Caco-2 (cell line): ENCODE measurements at regions not wholly inside any gene's neighbourhood (a gene's known extent, or its start where the extent isn't known, plus 50 kb on each side); places are given as distances from the start of the nearest gene placed in this dataset.

Experiments used
- BruUV-seq: library from RNA; stranded (reverse); fragments of 400-500 nt; replicated peaks from 2 replicates; lab custom pipeline; 2021; lab: Mats Ljungman, UMichigan
- CTCF ChIA-PET: fragments of 300-600 bp; sonication (Branson Sonifier 250); formaldehyde crosslinking; loops from one replicate; lab custom pipeline; 2022; ENCODE audit warnings: antibody characterized with exemption; lab: Charles Lee
- POLR2A ChIA-PET: fragments of 300-600 bp; sonication (Branson Sonifier 250); formaldehyde crosslinking; loops from one replicate; lab custom pipeline; 2022; ENCODE audit warnings: antibody characterized with exemption; lab: Charles Lee
- DNase-seq, 2 experiments: peaks; one replicate each; pipeline versions ENCODE4 v3.0.0 to v3.0.0-alpha.2; 2020 to 2022
- H3K27me3 ChIP-seq: replicated peaks from 2 replicates; pipeline ENCODE4 v1.6.0; 2011; ENCODE audit warnings: low read length; ENCODE audit not compliant: control insufficient read depth, insufficient read depth
- H3K36me3 ChIP-seq: 2 replicates; pipeline ENCODE4 v1.5.1; 2011; ENCODE audit warnings: low read length; ENCODE audit not compliant: control insufficient read depth, insufficient read depth
- H3K4me1 ChIP-seq: fragments of 250-450 bp; sonication (Bioruptor Pico); 2 replicates; pipeline ENCODE4 v1.5.1; 2020; ENCODE audit warnings: mild to moderate bottlenecking
- H3K4me3 ChIP-seq: 2 replicates; pipeline ENCODE4 v1.5.1; 2011; ENCODE audit warnings: low read depth, mild to moderate bottlenecking, control low read depth, low read length
- H3K9me3 ChIP-seq: fragments of 250-450 bp; sonication (Bioruptor Pico); 2 replicates; pipeline ENCODE4 v1.5.1; 2020; ENCODE audit warnings: mild to moderate bottlenecking, moderate library complexity
- H3K27ac Mint-ChIP-seq: one replicate; pipeline ENCODE4 v1.8.0; 2022; ENCODE audit warnings: mixed read lengths; ENCODE audit not compliant: unreplicated experiment
- H3K27me3 Mint-ChIP-seq: one replicate; pipeline ENCODE4 v1.8.0; 2022; ENCODE audit warnings: mixed read lengths; ENCODE audit not compliant: insufficient read depth, unreplicated experiment
- H3K36me3 Mint-ChIP-seq: one replicate; pipeline ENCODE4 v1.8.0; 2022; ENCODE audit warnings: mild to moderate bottlenecking, mixed read lengths; ENCODE audit not compliant: insufficient read depth, unreplicated experiment
- H3K4me1 Mint-ChIP-seq: one replicate; pipeline ENCODE4 v1.8.0; 2022; ENCODE audit warnings: low read depth, mixed read lengths; ENCODE audit not compliant: unreplicated experiment
- H3K4me3 Mint-ChIP-seq: one replicate; pipeline ENCODE4 v1.8.0; 2022; ENCODE audit warnings: mild to moderate bottlenecking, moderate library complexity, mixed read lengths; ENCODE audit not compliant: unreplicated experiment
- H3K9me3 Mint-ChIP-seq: one replicate; pipeline ENCODE4 v1.8.0; 2022; ENCODE audit warnings: mixed read lengths; ENCODE audit not compliant: unreplicated experiment
- CTCF ChIP-seq, 2 experiments: fragments of 200-600 bp in 1 of 2; IDR thresholded peaks; 1 replicate in 1 of 2; 2 replicates in 1 of 2; pipeline versions ENCODE4 v1.5.1 to v1.8.0; 2011 to 2022; ENCODE audit warnings: antibody characterized with exemption in 1 of 2, control low read depth in 1 of 2, inconsistent platforms in 1 of 2, low read depth in 1 of 2, low read length in 1 of 2, mild to moderate bottlenecking in 1 of 2, moderate library complexity in 1 of 2; ENCODE audit not compliant: insufficient read depth in 1 of 2, severe bottlenecking in 1 of 2, unreplicated experiment in 1 of 2
- intact Hi-C: fragments of 100-400 bp; cut with micrococcal nuclease; formaldehyde crosslinking; loops from one replicate; pipeline ENCODE4 v1.10.0; 2022; ENCODE audit not compliant: unreplicated experiment

DNA sequence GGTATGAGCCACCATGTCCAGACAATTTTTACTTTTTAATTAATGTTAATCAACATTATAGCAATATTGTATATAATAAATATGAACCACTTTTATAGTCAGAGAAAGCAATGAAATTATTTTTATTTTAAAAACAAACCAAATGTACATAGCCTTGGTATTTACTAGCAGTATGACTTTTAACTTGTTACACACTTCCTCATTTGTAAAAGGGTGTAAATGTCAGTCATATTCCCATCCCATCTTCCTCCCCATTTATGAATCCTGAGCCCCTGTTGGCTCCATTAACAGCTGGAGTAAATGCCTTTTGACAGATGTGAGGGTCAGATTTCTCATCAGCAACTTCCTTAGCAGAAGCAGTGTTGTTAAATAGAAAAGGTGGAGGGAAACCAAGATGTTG, 179.6 kb upstream of the SPRY1 start:
- Mint-ChIP-seq H3K4me1 (peaks cover 8% of the 10 kb centered on the region), H3K27ac (no peak overlapping the region), H3K9me3 (no peaks in the 10 kb centered on the region), H3K36me3 (no peaks in the 10 kb centered on the region), H3K27me3 (no peaks in the 10 kb centered on the region), H3K4me3 (no peak overlapping the region)
- no peaks in the 10 kb centered on the region for H3K27me3 ChIP-seq
- TF ChIP-seq CTCF (IDR thresholded peaks at IDR 0.05; ENCODE audit: insufficient read depth in 1 of 2, low read depth in 1 of 2, low read length in 1 of 2, severe bottlenecking in 1 of 2, unreplicated experiment in 1 of 2), result no peak
- BruUV-seq, result no TSS peak
- no peak for DNase-seq
- intact Hi-C loops, result no loop called here
- H3K9me3 ChIP-seq, result no peaks in the 10 kb centered on the region
- H3K4me3 ChIP-seq, result no peak overlapping the region
- ChIA-PET POLR2A (no interaction called here), CTCF (no interaction called here)
- H3K36me3 ChIP-seq, result no peaks in the 10 kb centered on the region
- no peaks in the 10 kb centered on the region for H3K4me1 ChIP-seq

- ChIA-PET POLR2A (no interaction called here), CTCF (no interaction called here)
- no peak overlapping the region for H3K4me3 ChIP-seq
- no peak for DNase-seq
- Mint-ChIP-seq H3K27me3 (no peaks in the 10 kb centered on the region), H3K9me3 (no peaks in the 10 kb centered on the region), H3K27ac (no peak overlapping the region), H3K4me1 (peaks cover 8% of the 10 kb centered on the region), H3K4me3 (no peak overlapping the region), H3K36me3 (no peaks in the 10 kb centered on the region)
- H3K27me3 ChIP-seq, result no peaks in the 10 kb centered on the region
- TF ChIP-seq CTCF (IDR thresholded peaks at IDR 0.05; ENCODE audit: insufficient read depth in 1 of 2, low read depth in 1 of 2, low read length in 1 of 2, severe bottlenecking in 1 of 2, unreplicated experiment in 1 of 2), result no peak
- intact Hi-C loops, result no loop called here
- no peaks in the 10 kb centered on the region for H3K36me3 ChIP-seq
- BruUV-seq, result no TSS peak
- no peaks in the 10 kb centered on the region for H3K9me3 ChIP-seq
- H3K4me1 ChIP-seq, result no peaks in the 10 kb centered on the region
Measured at GRCh38 chr4:123217664-123218063, 178.9 kb upstream of the SPRY1 start.

- H3K36me3 Mint-ChIP-seq, result no peaks in the 10 kb centered on the region
- H3K4me1 Mint-ChIP-seq, result peaks cover 8% of the 10 kb centered on the region
- Histone ChIP-seq H3K4me1 (no peaks in the 10 kb centered on the region), H3K4me3 (no peak overlapping the region), H3K36me3 (no peaks in the 10 kb centered on the region), H3K9me3 (no peaks in the 10 kb centered on the region), H3K27me3 (no peaks in the 10 kb centered on the region)
- no peak overlapping the region for H3K27ac Mint-ChIP-seq
- intact Hi-C loops, result no loop called here
- no peak overlapping the region for H3K4me3 Mint-ChIP-seq
- no peak for DNase-seq
- no TSS peak for BruUV-seq
- H3K9me3 Mint-ChIP-seq, result no peaks in the 10 kb centered on the region
- POLR2A ChIA-PET, result no interaction called here
- TF ChIP-seq CTCF (IDR thresholded peaks at IDR 0.05; ENCODE audit: insufficient read depth in 1 of 2, low read depth in 1 of 2, low read length in 1 of 2, severe bottlenecking in 1 of 2, unreplicated experiment in 1 of 2), result no peak
- CTCF ChIA-PET, result no interaction called here
- H3K27me3 Mint-ChIP-seq, result no peaks in the 10 kb centered on the region
Measured at GRCh38 chr4:123218981-123219380, 177.6 kb upstream of the SPRY1 start.
